A549 (cell line): ENCODE measurements at regions not wholly inside any gene's neighbourhood (a gene's known extent, or its start where the extent isn't known, plus 50 kb on each side); places are given as distances from the start of the nearest gene placed in this dataset.

Experiments used
- BHLHE40 ChIP-seq: IDR thresholded peaks from 2 replicates; pipeline ENCODE4 v1.6.1; 2012; ENCODE audit warnings: low read depth, low read length, inconsistent platforms
- CTCF ChIP-seq: fragments of >200 bp; sonication (Bioruptor Twin); formaldehyde crosslinking; IDR thresholded peaks from 3 replicates; pipeline ENCODE4 v1.5.1; 2016
- HDAC2 ChIP-seq: fragments of 200-600 bp; sonication (generic); IDR thresholded peaks from 2 replicates; pipeline ENCODE4 v1.6.1; 2016
- RAD21 ChIP-seq, 2 experiments: fragments of >200 bp in 1 of 2; sonication (Bioruptor Twin) in 1 of 2; formaldehyde crosslinking in 1 of 2; IDR thresholded peaks in 1 of 2; conservative IDR thresholded peaks in 1 of 2; 2 replicates in 1 of 2; 3 replicates in 1 of 2; pipeline ENCODE4 v1.6.1; 2012 to 2018; ENCODE audit warnings: inconsistent platforms in 1 of 2
- RFX5 ChIP-seq: fragments of 450-650 bp; IDR thresholded peaks from 2 replicates; pipeline ENCODE4 v1.7.1; 2014; ENCODE audit warnings: antibody characterized with exemption, mild to moderate bottlenecking, moderate library complexity
- TF ChIP-seq, protein P1 (sequence below): fragments of 250-450 bp; sonication (Bioruptor Pico); IDR thresholded peaks from 2 replicates; pipeline ENCODE4 v1.5.0; 2021; ENCODE audit warnings: mild to moderate bottlenecking, moderate library complexity, borderline replicate concordance

- TF ChIP-seq, protein P1, sequence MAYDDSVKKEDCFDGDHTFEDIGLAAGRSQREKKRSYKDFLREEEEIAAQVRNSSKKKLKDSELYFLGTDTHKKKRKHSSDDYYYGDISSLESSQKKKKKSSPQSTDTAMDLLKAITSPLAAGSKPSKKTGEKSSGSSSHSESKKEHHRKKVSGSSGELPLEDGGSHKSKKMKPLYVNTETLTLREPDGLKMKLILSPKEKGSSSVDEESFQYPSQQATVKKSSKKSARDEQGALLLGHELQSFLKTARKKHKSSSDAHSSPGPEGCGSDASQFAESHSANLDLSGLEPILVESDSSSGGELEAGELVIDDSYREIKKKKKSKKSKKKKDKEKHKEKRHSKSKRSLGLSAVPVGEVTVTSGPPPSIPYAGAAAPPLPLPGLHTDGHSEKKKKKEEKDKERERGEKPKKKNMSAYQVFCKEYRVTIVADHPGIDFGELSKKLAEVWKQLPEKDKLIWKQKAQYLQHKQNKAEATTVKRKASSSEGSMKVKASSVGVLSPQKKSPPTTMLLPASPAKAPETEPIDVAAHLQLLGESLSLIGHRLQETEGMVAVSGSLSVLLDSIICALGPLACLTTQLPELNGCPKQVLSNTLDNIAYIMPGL (CRISPR knock-in tag): no peak
- TF ChIP-seq CTCF (no peak), BHLHE40 (no peak), RFX5 (no peak), RAD21 (conservative IDR thresholded peaks at IDR 0.05 in 1 of 2, IDR thresholded peaks at IDR 0.05 in 1 of 2) (no peak), HDAC2 (no peak)
These were observed 311.5 kb upstream of the POGK start for GRCh38 chr1:166527752-166528151.
